GM12872 (cell line): ENCODE measurements at regions not wholly inside any gene's neighbourhood (a gene's known extent, or its start where the extent isn't known, plus 50 kb on each side); places are given as distances from the start of the nearest gene placed in this dataset.

ENCODE experiments used
- TF ChIP-seq, protein P1 (sequence below): IDR thresholded peaks from 3 replicates; pipeline ENCODE4 v1.5.1; 2011; ENCODE audit warnings: low read depth, mild to moderate bottlenecking, low read length, moderate library complexity; ENCODE audit not compliant: insufficient read depth

DNA sequence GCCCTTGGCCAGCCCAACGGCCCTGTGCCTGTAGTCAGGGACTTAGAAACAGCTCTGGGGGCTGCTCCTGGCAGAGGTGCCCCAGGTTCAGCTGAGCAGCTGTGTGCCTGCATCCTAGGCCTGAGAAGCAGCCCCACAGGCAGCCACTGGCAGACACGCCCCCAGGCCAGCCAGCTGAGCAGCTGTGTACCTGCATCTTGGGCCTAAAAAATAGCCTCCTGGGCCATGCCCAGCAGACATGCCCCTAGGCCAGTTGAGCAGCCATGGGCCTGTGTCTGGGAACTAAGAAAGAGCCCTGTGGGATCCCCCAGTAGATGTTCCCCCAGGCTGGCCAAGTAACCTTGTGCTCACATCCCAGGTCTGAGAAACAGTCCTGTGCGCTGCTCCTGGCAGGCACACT lies 64.0 kb downstream of the TBR1 start:
- TF ChIP-seq, protein P1, sequence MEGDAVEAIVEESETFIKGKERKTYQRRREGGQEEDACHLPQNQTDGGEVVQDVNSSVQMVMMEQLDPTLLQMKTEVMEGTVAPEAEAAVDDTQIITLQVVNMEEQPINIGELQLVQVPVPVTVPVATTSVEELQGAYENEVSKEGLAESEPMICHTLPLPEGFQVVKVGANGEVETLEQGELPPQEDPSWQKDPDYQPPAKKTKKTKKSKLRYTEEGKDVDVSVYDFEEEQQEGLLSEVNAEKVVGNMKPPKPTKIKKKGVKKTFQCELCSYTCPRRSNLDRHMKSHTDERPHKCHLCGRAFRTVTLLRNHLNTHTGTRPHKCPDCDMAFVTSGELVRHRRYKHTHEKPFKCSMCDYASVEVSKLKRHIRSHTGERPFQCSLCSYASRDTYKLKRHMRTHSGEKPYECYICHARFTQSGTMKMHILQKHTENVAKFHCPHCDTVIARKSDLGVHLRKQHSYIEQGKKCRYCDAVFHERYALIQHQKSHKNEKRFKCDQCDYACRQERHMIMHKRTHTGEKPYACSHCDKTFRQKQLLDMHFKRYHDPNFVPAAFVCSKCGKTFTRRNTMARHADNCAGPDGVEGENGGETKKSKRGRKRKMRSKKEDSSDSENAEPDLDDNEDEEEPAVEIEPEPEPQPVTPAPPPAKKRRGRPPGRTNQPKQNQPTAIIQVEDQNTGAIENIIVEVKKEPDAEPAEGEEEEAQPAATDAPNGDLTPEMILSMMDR, result no peak

DNA sequence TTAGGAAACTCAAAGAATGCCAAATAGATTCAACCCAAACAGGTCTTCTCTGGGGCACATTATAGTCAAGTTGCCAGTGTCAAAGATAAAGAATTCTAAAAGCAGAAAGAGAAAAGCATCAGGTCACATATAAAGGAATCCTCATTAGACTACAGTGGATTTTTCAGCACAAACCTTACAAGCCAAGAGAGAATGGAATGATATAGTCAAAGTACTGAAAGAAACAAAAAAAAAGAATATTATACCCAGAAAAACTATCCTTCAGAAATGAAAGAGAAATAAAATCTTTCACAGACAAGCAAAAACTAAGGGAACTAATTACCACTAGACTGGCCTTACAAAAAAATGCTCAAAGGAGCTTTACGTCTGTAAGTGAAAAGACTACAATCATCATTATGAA lies 65.5 kb downstream of the TBR1 start:
- TF ChIP-seq, protein P1, result no peak

DNA sequence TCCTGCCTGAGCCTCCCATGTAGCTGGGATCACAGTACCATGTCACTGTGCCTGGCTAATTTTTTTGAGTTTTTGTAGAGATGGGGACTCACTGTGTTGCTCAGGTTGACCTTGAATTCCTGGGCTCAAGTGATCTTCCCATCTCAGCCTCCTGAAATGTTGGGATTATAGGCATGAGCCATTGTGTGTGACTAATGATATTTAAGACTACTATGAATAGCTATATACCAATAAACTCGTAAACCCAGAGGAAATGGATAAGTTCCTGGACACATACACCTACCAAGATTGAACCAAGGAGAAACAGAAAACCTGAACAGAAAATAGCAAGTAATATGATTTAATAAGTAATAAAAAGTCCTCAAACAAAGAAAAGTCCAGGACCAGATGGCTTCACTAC lies 68.0 kb downstream of the TBR1 start:
- TF ChIP-seq, protein P1, result no peak

DNA sequence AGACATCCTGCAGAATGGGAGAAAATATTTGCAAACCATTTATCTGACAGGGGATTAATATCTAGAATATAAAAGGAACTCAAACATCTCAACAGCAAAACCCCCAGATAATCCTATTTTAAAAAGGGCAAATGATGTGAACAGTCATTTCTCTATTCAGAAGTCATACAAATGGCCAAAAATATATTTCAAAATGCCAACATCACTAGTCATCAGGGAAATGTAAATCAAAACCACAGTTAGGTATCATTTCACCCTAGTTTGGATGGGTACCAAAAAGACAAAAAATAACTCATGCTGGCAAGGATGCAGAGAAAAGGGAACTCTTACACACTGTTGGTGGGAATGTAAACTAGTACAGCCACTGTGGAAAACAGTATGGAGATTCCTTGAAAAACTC lies 70.0 kb downstream of the TBR1 start:
- TF ChIP-seq, protein P1, result no peak

DNA sequence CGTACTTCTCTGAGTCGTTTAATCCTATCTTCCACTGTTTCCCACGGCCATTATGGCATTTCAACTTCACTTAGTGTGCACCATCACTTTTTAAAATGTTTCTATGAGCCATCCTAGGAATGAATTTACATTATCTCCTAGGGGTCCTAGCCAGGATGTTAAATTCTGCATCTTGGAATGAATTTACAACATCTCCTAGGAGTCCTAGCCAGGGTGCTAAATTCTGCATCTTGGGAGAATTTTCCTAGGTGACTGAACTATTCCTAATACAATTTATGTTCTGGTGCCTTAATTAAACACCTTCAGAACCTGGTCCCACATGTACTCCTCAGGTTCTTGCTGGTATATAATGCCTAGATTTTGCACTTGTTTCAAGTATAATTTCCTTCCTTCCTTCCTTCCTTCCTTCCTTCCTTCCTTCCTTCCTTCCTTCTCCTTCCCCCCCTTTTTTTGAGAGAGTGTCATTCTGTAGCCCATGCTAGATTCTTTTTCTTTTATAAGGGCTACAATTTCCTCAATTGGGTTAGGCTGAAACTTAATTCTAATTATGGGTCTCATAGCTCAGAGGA lies 72.1 kb downstream of the TBR1 start:
- TF ChIP-seq, protein P1, result no peak

DNA sequence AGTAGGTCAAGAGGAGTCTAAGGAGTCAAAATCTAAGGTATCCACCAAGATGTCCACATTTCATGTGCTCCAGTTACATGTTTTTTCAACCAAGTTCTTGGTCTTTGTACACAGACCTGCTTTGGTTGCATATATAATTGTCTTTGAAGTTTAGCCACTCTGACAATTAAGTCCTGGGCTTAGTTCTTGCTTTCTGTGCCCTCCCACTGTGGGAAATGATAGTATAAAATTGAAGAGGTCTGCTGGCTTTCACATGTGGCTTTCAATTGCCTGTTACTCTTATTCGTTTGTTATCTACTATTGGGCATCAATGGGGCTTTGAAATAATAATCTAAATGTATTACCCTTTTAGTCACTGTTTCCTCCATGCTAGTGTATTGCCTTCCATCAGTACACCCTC lies 72.8 kb downstream of the TBR1 start:
- TF ChIP-seq, protein P1, result no peak

DNA sequence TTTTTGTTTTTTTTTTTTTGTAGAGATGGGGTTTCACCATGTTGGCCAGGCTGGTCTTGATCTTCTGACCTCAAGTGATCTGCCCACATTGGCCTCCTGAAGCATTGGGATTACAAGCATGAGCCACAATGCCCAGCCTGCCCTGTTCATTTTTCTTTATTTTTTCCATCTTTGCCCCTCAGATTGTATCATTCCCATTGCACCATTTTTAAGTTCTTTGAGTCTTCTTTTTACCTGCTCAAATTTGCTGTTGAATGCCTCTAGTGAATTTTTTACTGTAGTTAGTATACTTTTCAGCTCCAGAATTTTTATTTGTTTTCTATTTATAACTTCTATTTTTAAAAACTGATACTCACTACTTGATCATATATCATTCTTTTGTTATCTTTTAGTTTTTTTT lies 101.4 kb upstream of the SLC4A10 start:
- TF ChIP-seq, protein P1, result no peak
